ENCODE measurements at regions not wholly inside any gene's neighbourhood (a gene's known extent, or its start where the extent isn't known, plus 50 kb on each side); places are given as distances from the start of the nearest gene placed in this dataset.

GRCh38 chrX:122004127-122004526, 956.7 kb downstream of the GLUD2 start:
- Histone ChIP-seq H3K4me2 (ENCODE audit: low read length) (no peak overlapping the region), H3F3A (ENCODE audit: control insufficient read depth, insufficient read depth) (no peaks in the 10 kb centered on the region), H3K4me1 (ENCODE audit: control insufficient read depth, low read length) (no peaks in the 10 kb centered on the region), H3K9me3 (ENCODE audit: control insufficient read depth, insufficient read depth, low read length) (no peaks in the 10 kb centered on the region), H3K4me3 (ENCODE audit: low read length) (no peak overlapping the region), H3K27ac (ENCODE audit: low read depth, low read length) (no peak overlapping the region), H3K36me3 (ENCODE audit: control insufficient read depth, low read length) (no peaks in the 10 kb centered on the region), H3K27me3 (ENCODE audit: control insufficient read depth, low read length) (no peaks in the 10 kb centered on the region), H3K9me2 (replicated peaks; ENCODE audit: control insufficient read depth, low read length) (no peaks in the 10 kb centered on the region), H4K20me1 (ENCODE audit: control insufficient read depth, insufficient read depth, low read depth, low read length) (no peaks in the 10 kb centered on the region), H3K79me2 (ENCODE audit: control insufficient read depth, low read length) (no peaks in the 10 kb centered on the region)
- TF ChIP-seq CTCF (IDR thresholded peaks at IDR 0.05; ENCODE audit: low read depth, low read length, poor library complexity, severe bottlenecking) (no peak), EZH2phosphoT487 (IDR thresholded peaks at IDR 0.05; ENCODE audit: borderline replicate concordance, low read length) (no peak)

GRCh38 chrX:122026665-122027064, 979.3 kb downstream of the GLUD2 start:
- Histone ChIP-seq H3K27me3 (ENCODE audit: control insufficient read depth, low read length) (no peaks in the 10 kb centered on the region), H3K4me3 (ENCODE audit: low read length) (no peak overlapping the region), H3K4me1 (ENCODE audit: control insufficient read depth, low read length) (no peaks in the 10 kb centered on the region), H3K27ac (ENCODE audit: low read depth, low read length) (no peak overlapping the region), H3F3A (ENCODE audit: control insufficient read depth, insufficient read depth) (no peaks in the 10 kb centered on the region), H3K36me3 (ENCODE audit: control insufficient read depth, low read length) (no peaks in the 10 kb centered on the region), H4K20me1 (ENCODE audit: control insufficient read depth, insufficient read depth, low read depth, low read length) (no peaks in the 10 kb centered on the region), H3K79me2 (ENCODE audit: control insufficient read depth, low read length) (no peaks in the 10 kb centered on the region), H3K9me3 (ENCODE audit: control insufficient read depth, insufficient read depth, low read length) (no peaks in the 10 kb centered on the region), H3K4me2 (ENCODE audit: low read length) (no peak overlapping the region), H3K9me2 (replicated peaks; ENCODE audit: control insufficient read depth, low read length) (no peaks in the 10 kb centered on the region)
- TF ChIP-seq CTCF (IDR thresholded peaks at IDR 0.05; ENCODE audit: low read depth, low read length, poor library complexity, severe bottlenecking) (no peak), EZH2phosphoT487 (IDR thresholded peaks at IDR 0.05; ENCODE audit: borderline replicate concordance, low read length) (no peak)

- H3K4me3 ChIP-seq (ENCODE audit: low read length) = no peak overlapping the region
- H3K79me2 ChIP-seq (ENCODE audit: control insufficient read depth, low read length) = no peaks in the 10 kb centered on the region
- H3F3A ChIP-seq (ENCODE audit: control insufficient read depth, insufficient read depth) = no peaks in the 10 kb centered on the region
- no peaks in the 10 kb centered on the region for H3K4me1 ChIP-seq (ENCODE audit: control insufficient read depth, low read length)
- H3K9me3 ChIP-seq (ENCODE audit: control insufficient read depth, insufficient read depth, low read length) = no peaks in the 10 kb centered on the region
- no peak overlapping the region for H3K4me2 ChIP-seq (ENCODE audit: low read length)
- no peaks in the 10 kb centered on the region for H3K27me3 ChIP-seq (ENCODE audit: control insufficient read depth, low read length)
- H3K27ac ChIP-seq (ENCODE audit: low read depth, low read length) = no peak overlapping the region
- no peaks in the 10 kb centered on the region for H3K36me3 ChIP-seq (ENCODE audit: control insufficient read depth, low read length)
- TF ChIP-seq EZH2phosphoT487 (IDR thresholded peaks at IDR 0.05; ENCODE audit: borderline replicate concordance, low read length) (no peak), CTCF (IDR thresholded peaks at IDR 0.05; ENCODE audit: low read depth, low read length, poor library complexity, severe bottlenecking) (no peak)
- H4K20me1 ChIP-seq (ENCODE audit: control insufficient read depth, insufficient read depth, low read depth, low read length) = no peaks in the 10 kb centered on the region
- H3K9me2 ChIP-seq (replicated peaks; ENCODE audit: control insufficient read depth, low read length) = no peaks in the 10 kb centered on the region
These were observed 998.8 kb downstream of the GLUD2 start for GRCh38 chrX:122046226-122046625.

- no peaks in the 10 kb centered on the region for H3K9me3 ChIP-seq (ENCODE audit: control insufficient read depth, insufficient read depth, low read length)
- no peak overlapping the region for H3K4me2 ChIP-seq (ENCODE audit: low read length)
- H3K79me2 ChIP-seq (ENCODE audit: control insufficient read depth, low read length) = no peaks in the 10 kb centered on the region
- no peaks in the 10 kb centered on the region for H3F3A ChIP-seq (ENCODE audit: control insufficient read depth, insufficient read depth)
- no peaks in the 10 kb centered on the region for H3K4me1 ChIP-seq (ENCODE audit: control insufficient read depth, low read length)
- H3K9me2 ChIP-seq (replicated peaks; ENCODE audit: control insufficient read depth, low read length) = no peaks in the 10 kb centered on the region
- no peaks in the 10 kb centered on the region for H4K20me1 ChIP-seq (ENCODE audit: control insufficient read depth, insufficient read depth, low read depth, low read length)
- no peaks in the 10 kb centered on the region for H3K36me3 ChIP-seq (ENCODE audit: control insufficient read depth, low read length)
- H3K27me3 ChIP-seq (ENCODE audit: control insufficient read depth, low read length) = no peaks in the 10 kb centered on the region
- no peak overlapping the region for H3K4me3 ChIP-seq (ENCODE audit: low read length)
- TF ChIP-seq CTCF (IDR thresholded peaks at IDR 0.05; ENCODE audit: low read depth, low read length, poor library complexity, severe bottlenecking) (no peak), EZH2phosphoT487 (IDR thresholded peaks at IDR 0.05; ENCODE audit: borderline replicate concordance, low read length) (no peak)
- H3K27ac ChIP-seq (ENCODE audit: low read depth, low read length) = no peak overlapping the region
These were observed 999.4 kb downstream of the GLUD2 start for GRCh38 chrX:122046815-122047214.
